Neural cell (in vitro differentiated cells): ENCODE measurements at regions not wholly inside any gene's neighbourhood (a gene's known extent, or its start where the extent isn't known, plus 50 kb on each side); places are given as distances from the start of the nearest gene placed in this dataset.

Experiments used
- H2AFZ ChIP-seq: fragments of 200-600, 300-800 bp; sonication (generic), shearing (Covaris generic); 2 replicates; pipeline ENCODE4 v1.6.0; 2014; ENCODE audit warnings: low read depth, mild to moderate bottlenecking, antibody characterized with exemption, low read length, moderate library complexity
- H3F3A ChIP-seq: fragments of 200-600 bp; shearing (Covaris generic); 2 replicates; pipeline ENCODE4 v1.6.1; 2016; ENCODE audit warnings: mild to moderate bottlenecking, moderate library complexity, mixed read lengths, antibody characterized with exemption, low read length; ENCODE audit not compliant: insufficient read depth, poor library complexity, severe bottlenecking
- H3K27ac ChIP-seq: fragments of 200-600, 300-800 bp; sonication (generic), shearing (Covaris generic); 2 replicates; pipeline ENCODE4 v1.5.1; 2014; ENCODE audit warnings: mild to moderate bottlenecking, low read length, moderate library complexity
- H3K27me3 ChIP-seq: fragments of 300-800, 200-600 bp; sonication (generic), shearing (Covaris generic); 2 replicates; pipeline ENCODE4 v1.6.0; 2014; ENCODE audit warnings: mild to moderate bottlenecking, low read depth, low read length, moderate library complexity; ENCODE audit not compliant: insufficient read depth
- H3K36me3 ChIP-seq: fragments of 300-800, 200-600 bp; sonication (generic), shearing (Covaris generic); 2 replicates; pipeline ENCODE4 v1.5.1; 2014; ENCODE audit warnings: mild to moderate bottlenecking, antibody characterized with exemption, low read length, moderate library complexity; ENCODE audit not compliant: insufficient read depth
- H3K4me2 ChIP-seq: fragments of 300-800, 200-600 bp; sonication (generic), shearing (Covaris generic); 2 replicates; pipeline ENCODE4 v1.6.0; 2014; ENCODE audit warnings: mild to moderate bottlenecking, low read length
- H3K4me3 ChIP-seq: fragments of 300-800, 200-600 bp; sonication (generic), shearing (Covaris generic); 2 replicates; pipeline ENCODE4 v1.5.1; 2014; ENCODE audit warnings: mild to moderate bottlenecking, low read length, moderate library complexity
- H3K79me2 ChIP-seq: fragments of 200-600 bp; shearing (Covaris generic); replicated peaks from 2 replicates; pipeline ENCODE4 v1.6.0; 2014; ENCODE audit warnings: mild to moderate bottlenecking, low read length, moderate library complexity; ENCODE audit not compliant: insufficient read depth
- H3K9ac ChIP-seq: fragments of 300-800, 200-600 bp; sonication (generic), shearing (Covaris generic); 2 replicates; pipeline ENCODE4 v1.6.1; 2016; ENCODE audit warnings: mild to moderate bottlenecking, low read length, mixed read lengths
- H3K9me2 ChIP-seq: fragments of 200-600 bp; shearing (Covaris generic); 2 replicates; pipeline ENCODE4 v1.6.1; 2016; ENCODE audit warnings: mild to moderate bottlenecking, low read length, mixed read lengths; ENCODE audit not compliant: insufficient read depth
- H3K9me3 ChIP-seq: fragments of 200-600, 300-800 bp; sonication (generic), shearing (Covaris generic); 2 replicates; pipeline ENCODE4 v1.6.1; 2016; ENCODE audit warnings: mild to moderate bottlenecking, mixed run types, low read length, moderate library complexity, mixed read lengths
- H4K20me1 ChIP-seq: fragments of 200-600 bp; shearing (Covaris generic); 2 replicates; pipeline ENCODE4 v1.6.1; 2016; ENCODE audit warnings: mild to moderate bottlenecking, mixed run types; ENCODE audit not compliant: insufficient read depth
- EP300 ChIP-seq: fragments of 450-650 bp; conservative IDR thresholded peaks from 2 replicates; pipeline ENCODE4 v1.6.1; 2014; ENCODE audit warnings: antibody characterized with exemption, mild to moderate bottlenecking, moderate library complexity; ENCODE audit not compliant: poor library complexity, severe bottlenecking
- EZH2 ChIP-seq: fragments of 200-600, 300-800 bp; shearing (Covaris generic), sonication (generic); IDR thresholded peaks from 2 replicates; pipeline ENCODE4 v1.6.1; 2014; ENCODE audit warnings: antibody characterized with exemption, low read length, borderline replicate concordance, mild to moderate bottlenecking; ENCODE audit not compliant: insufficient read depth, poor library complexity, severe bottlenecking
- MXI1 ChIP-seq: fragments of 450-650 bp; conservative IDR thresholded peaks from 2 replicates; pipeline ENCODE4 v1.6.1; 2014; ENCODE audit warnings: antibody characterized with exemption, mild to moderate bottlenecking; ENCODE audit not compliant: poor library complexity, severe bottlenecking
- POLR2AphosphoS5 ChIP-seq: IDR thresholded peaks from 2 replicates; pipeline ENCODE4 v1.6.1; 2012
- RAD21 ChIP-seq: fragments of 450-650 bp; conservative IDR thresholded peaks from 2 replicates; pipeline ENCODE4 v1.6.1; 2014; ENCODE audit warnings: antibody characterized with exemption, mild to moderate bottlenecking, moderate library complexity
- REST ChIP-seq: IDR thresholded peaks from 2 replicates; pipeline ENCODE4 v1.6.1; 2012; ENCODE audit warnings: borderline replicate concordance
- SMC3 ChIP-seq: fragments of 450-650 bp; conservative IDR thresholded peaks from 2 replicates; pipeline ENCODE4 v1.6.1; 2014; ENCODE audit warnings: antibody characterized with exemption, mild to moderate bottlenecking, moderate library complexity; ENCODE audit not compliant: poor library complexity
- TAF1 ChIP-seq: IDR thresholded peaks from 2 replicates; pipeline ENCODE4 v1.6.1; 2012; ENCODE audit warnings: low read depth
- TF ChIP-seq, protein P1 (sequence below): fragments of 450-650 bp; IDR thresholded peaks from 2 replicates; pipeline ENCODE4 v1.5.1; 2014; ENCODE audit warnings: antibody characterized with exemption, mild to moderate bottlenecking, moderate library complexity; ENCODE audit not compliant: poor library complexity, severe bottlenecking

- Histone ChIP-seq H2AFZ (no peak overlapping the region), H3K36me3 (no peaks in the 10 kb centered on the region), H3K9ac (no peak overlapping the region), H3K4me2 (no peak overlapping the region), H4K20me1 (no peaks in the 10 kb centered on the region), H3K27ac (no peak overlapping the region), H3K27me3 (no peaks in the 10 kb centered on the region), H3K9me3 (peaks cover 2% of the 10 kb centered on the region), H3K79me2 (no peaks in the 10 kb centered on the region), H3K9me2 (no peaks in the 10 kb centered on the region), H3F3A (no peaks in the 10 kb centered on the region), H3K4me3 (no peak overlapping the region)
- TF ChIP-seq EP300: no peak
- TF ChIP-seq EZH2: no peak
- TF ChIP-seq POLR2AphosphoS5: no peak
- TF ChIP-seq RAD21: no peak
- TF ChIP-seq, protein P1, sequence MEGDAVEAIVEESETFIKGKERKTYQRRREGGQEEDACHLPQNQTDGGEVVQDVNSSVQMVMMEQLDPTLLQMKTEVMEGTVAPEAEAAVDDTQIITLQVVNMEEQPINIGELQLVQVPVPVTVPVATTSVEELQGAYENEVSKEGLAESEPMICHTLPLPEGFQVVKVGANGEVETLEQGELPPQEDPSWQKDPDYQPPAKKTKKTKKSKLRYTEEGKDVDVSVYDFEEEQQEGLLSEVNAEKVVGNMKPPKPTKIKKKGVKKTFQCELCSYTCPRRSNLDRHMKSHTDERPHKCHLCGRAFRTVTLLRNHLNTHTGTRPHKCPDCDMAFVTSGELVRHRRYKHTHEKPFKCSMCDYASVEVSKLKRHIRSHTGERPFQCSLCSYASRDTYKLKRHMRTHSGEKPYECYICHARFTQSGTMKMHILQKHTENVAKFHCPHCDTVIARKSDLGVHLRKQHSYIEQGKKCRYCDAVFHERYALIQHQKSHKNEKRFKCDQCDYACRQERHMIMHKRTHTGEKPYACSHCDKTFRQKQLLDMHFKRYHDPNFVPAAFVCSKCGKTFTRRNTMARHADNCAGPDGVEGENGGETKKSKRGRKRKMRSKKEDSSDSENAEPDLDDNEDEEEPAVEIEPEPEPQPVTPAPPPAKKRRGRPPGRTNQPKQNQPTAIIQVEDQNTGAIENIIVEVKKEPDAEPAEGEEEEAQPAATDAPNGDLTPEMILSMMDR: no peak
- TF ChIP-seq REST: no peak
- no peak for TF ChIP-seq SMC3
- TF ChIP-seq TAF1: no peak
- no peak for TF ChIP-seq MXI1
Observed at GRCh38 chr5:124148574-124148973, 597.9 kb downstream of the ZNF608 start.

GRCh38 chr5:124140060-124140459 lies 606.4 kb downstream of the ZNF608 start:
- no peaks in the 10 kb centered on the region for H3F3A ChIP-seq
- no peaks in the 10 kb centered on the region for H3K9me2 ChIP-seq
- no peaks in the 10 kb centered on the region for H3K9me3 ChIP-seq
- H3K79me2 ChIP-seq: no peaks in the 10 kb centered on the region
- no peak overlapping the region for H3K27ac ChIP-seq
- H2AFZ ChIP-seq: no peak overlapping the region
- no peaks in the 10 kb centered on the region for H4K20me1 ChIP-seq
- no peak overlapping the region for H3K9ac ChIP-seq
- no peaks in the 10 kb centered on the region for H3K36me3 ChIP-seq
- H3K27me3 ChIP-seq: no peaks in the 10 kb centered on the region
- no peak overlapping the region for H3K4me3 ChIP-seq
- H3K4me2 ChIP-seq: no peak overlapping the region
- TF ChIP-seq EP300 (no peak), RAD21 (no peak), REST (no peak), EZH2 (no peak), SMC3 (no peak), MXI1 (no peak), TAF1 (no peak), POLR2AphosphoS5 (no peak)
- TF ChIP-seq, protein P1: no peak
